HG02610 (cell line): ENCODE measurements at regions not wholly inside any gene's neighbourhood (a gene's known extent, or its start where the extent isn't known, plus 50 kb on each side); places are given as distances from the start of the nearest gene placed in this dataset.
"Not testable (repeated sequence)": the region's sequence is repeated elsewhere in the genome, so short reads cannot be mapped to it uniquely, and the experiment has no call there.

Experiments used
- ATAC-seq: cut with Tn5 transposase; IDR thresholded peaks from one replicate; pipeline ENCODE4 v1.9.1; 2021; ENCODE audit warnings: mild to moderate bottlenecking, moderate library complexity; ENCODE audit not compliant: unreplicated experiment

DNA sequence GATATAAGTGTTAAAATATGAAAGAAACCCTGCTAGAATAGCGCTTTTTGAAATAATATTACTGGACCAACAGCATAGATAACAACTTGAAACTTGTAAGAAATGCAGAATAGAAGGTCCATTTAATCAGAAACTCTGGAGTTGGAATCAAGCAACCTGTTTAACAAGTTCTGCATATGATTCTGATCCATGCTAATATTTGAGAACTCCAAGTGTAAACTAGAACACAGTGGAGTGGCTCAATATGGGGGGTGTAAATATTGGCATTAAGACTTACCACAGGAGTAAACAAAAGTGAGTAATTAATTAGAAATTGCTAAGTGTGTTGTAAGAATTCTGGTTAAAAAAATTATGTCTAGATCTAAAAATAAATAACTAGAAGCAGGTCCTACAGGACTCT lies 151.2 kb downstream of the SLITRK1 start:
- ATAC-seq = no peak

DNA sequence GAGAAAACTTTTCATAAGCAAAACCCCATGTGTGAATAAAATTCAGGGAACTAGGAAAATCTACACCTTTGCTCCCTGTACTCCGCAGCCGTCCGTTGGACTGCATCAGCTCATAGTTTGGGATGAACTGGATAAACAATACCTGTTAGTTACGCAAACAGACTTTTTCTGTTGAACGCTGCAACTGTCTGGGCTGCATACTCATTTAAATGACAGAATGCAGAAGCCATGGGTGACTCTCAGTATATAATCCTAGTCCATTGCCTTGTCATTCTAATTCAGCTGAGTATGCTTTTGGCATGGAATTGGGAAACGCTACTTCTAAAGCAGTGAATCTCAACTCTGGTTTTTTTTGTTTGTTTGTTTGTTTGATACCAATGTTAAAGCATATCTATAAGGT lies 151.6 kb downstream of the SLITRK1 start:
- no peak for ATAC-seq

DNA sequence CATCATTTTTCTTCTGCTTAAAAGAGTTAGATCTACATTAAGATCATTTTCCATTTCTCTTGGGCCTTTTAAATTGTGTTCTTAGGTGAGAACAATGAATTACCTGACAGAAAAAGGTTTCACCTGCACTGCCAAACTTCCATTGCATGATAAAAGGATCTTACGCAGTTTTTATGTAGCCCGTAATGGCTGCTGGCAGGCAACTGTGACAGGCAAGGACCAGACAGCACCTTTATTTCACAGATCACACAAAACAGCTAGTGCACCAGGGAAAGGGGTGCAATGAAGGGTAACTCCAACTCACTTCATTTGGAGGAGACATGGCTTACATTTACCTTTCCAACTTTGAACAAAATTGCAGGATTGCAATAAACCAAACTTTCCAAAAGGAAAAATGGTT lies 159.8 kb downstream of the SLITRK1 start:
- ATAC-seq = no peak

DNA sequence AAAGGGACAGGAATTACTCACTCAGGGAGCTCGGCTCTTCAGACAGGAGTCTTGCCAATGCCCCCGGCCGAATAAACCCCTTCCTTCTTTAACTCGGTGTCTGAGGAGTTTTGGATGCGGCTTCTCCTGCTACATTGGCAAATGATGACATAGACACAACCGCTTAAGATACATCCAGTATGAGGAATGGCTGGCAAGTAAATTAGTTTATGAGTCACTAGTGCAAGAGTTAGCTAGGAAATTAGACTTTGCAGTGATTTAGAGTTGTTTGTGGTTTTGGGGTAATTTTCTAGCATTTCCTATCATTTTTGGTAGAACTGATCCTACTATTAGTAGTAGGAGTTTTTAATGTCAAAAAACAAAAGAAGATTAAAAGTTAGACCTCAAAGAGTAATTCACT lies 166.2 kb downstream of the SLITRK1 start:
- ATAC-seq = no peak

DNA sequence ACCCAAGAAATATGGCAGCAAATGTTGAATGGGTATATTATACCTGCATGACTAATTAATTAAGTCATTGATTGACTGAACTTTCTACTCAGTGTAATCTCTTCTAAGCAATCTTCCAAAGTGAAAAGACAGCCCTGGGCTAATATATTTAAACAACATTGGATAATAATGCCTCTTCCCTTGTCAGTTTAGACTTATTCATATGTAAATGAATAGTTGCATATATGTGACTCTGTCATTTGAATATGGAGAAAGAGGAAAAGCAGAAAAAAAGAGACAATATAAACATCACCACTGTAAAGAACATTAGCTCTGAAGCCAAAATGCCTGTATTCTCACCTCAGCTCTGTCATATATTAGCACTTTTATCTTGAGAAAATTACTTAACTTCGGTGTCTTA lies 168.0 kb downstream of the SLITRK1 start:
- ATAC-seq = no peak

DNA sequence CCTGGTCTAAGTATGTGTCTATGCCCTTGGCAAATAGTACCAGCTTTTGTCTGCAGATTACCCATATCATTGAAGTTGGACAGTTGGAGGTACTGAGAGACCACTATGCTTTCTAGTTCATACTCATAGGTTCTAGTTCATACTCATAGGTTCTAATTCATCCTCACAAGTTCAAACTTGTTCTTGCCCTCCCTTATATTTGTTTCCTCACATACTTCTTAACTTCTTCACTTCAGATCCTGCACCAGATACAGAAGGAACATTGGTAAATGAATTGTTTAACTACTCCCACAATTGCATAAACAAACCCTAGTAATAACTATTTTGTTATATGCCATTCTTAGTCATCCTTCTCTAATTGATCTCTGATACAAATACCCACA lies 172.2 kb downstream of the SLITRK1 start:
- no peak for ATAC-seq

DNA sequence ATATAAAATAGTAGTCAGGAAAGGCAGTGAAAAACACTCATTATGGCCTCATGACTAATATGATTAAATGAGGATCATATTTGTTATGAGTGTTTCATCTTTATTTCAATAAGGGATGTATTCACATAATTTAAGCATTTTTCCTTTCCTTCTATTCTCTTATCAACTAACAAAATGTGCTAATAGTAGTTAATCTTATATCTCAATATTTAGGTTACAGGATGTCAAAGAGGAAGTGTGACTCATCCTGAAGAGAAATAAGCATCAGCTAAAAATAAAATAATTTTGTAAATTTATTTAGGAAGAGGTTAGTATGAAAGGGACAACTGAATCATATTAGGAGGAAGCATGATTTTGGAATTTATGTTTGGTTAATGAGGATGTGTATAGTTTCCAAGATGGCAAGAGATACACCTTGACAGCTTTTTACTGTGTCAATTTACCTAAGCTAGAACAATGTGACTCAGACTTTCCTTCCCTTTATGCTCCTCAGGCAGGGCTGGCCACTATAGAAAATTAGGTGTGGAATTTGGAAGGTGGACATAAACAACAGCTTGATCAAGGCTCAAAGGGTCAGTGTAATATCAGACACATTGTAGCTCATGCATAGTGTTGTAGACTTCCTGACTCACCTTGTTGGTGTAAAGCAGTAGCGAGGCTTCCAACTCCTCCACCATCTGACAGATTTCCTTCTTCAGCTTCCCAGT lies 172.7 kb downstream of the SLITRK1 start:
- ATAC-seq = no peak

DNA sequence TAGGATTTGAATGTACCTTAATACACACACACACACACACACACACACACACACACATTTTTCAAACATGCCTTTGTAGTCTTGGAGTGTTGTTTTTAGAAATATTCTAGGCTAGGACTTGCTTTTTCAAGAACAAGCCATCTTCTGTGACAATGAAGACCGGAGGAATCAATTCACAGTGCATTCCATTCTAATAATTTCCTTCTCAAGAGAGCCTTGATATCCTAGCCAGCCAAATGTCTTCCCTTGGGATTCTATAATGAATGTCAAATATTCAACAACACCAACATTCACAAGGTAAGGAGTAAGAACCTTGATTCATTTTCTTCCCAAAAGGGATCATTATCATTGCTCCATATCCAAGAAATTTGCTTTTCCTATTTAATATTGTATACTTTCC lies 180.3 kb downstream of the SLITRK1 start:
- no peak for ATAC-seq

DNA sequence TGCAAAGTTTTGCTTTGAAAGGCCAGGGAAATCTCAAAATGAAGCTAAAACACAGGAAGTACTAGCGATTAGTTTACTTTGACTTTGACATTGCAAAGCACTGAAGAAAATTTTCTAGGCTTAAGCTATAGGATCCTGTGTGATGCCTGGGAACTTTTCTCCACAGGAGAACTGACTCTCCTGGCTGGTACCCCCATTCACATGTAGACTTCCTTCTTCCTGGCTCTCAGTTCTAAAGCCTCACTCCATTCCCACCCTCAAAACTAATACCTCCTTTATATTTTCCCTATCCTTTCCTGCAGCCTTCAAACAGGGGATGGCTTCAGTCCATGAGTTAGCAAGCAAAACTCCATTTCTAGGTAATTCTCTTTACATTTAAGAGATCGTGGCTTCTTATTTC lies 189.5 kb downstream of the SLITRK1 start:
- no peak for ATAC-seq

DNA sequence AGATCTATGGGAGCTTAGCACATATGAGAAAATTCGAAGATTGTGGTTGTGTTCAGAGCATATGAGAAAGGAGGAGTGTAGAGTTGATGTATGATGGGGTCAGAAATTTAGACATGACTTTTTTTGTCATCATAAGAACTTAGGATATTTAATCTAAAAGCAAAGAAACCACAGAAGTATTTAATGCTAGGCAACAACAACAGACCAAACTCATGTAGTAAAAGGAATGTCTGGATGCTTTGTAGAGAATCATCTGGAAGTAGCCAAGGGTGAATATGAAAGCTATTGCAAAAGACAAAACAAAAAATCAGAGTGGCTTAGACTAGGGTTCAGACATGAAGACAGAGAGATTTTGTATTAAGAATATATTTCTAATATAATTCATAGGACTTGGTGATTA lies 190.3 kb downstream of the SLITRK1 start:
- ATAC-seq = no peak

DNA sequence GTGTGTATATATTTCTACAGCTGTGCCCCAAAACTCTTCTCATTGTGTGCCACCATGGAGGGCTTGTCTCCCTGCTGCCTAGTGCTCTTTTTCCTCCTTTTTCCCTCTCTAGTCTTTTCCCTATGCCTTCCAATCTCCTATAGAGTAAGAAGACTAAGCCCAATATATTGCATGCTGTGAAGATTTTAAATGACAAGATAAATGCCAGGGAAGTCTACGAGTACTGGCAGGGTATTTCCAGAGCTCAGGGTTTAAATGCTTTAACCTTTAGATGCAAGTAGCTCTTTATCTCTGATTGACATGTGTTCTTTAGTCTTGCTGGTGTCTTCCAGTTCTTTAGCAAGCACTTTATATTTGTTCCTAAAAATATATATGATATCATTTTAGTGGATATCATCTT lies 200.7 kb downstream of the SLITRK1 start:
- ATAC-seq = no peak

DNA sequence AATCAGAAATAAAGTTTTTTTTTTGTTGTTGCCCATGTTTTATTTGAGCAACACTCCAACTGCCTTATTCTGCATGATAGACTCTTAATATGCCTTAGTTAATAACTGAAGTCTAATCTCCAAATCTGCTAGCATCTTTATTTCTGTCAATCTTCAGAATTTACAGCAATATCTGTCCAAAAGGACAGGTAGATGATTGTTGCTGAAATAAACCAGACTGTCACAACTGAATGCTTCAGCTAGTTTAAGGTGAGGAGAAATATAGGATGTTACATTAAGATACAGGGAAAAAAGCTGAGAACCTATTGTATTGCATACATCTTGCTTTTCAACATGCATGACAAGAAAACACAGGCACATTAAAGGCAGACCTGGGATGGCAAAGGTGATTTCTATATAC lies 204.3 kb downstream of the SLITRK1 start:
- no peak for ATAC-seq

DNA sequence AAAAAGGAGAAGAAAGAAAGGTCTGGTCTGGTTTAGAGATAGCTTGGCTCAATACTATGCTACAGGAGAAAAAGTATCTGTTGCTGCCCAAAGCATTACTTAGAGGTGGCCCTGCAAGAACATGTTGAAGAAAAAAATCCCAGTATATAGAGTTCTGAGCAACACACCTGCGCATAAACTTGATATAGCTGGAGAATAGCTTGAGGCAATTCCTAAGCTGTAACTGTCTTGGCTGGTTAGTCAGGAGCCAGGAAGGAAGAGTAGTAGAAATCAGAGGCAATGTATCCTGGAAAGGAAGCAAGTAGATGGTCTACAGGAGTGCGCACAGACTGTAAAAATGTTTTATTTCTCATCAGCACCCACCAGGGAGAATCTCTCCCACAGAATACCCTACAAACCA lies 209.7 kb downstream of the SLITRK1 start:
- ATAC-seq = no peak

DNA sequence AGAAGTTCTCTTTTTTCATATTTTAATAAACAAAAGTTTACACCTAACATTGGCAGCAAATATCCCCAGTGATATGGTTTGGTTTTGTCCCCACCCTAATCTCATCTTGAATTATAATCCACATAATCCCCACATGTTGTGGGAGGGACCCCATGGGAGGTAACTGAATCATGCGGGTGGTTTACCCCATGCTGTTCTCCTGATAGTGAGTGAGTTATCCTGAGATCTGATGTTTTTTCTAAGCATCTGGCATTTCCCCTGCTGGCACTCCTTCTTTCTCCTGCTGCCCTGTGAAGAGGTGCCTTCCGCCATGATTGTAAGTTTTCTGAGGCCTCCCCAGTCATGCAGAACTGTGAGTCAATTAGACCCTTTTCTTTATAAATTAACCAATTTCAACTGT lies 214.7 kb downstream of the SLITRK1 start:
- ATAC-seq = no peak

DNA sequence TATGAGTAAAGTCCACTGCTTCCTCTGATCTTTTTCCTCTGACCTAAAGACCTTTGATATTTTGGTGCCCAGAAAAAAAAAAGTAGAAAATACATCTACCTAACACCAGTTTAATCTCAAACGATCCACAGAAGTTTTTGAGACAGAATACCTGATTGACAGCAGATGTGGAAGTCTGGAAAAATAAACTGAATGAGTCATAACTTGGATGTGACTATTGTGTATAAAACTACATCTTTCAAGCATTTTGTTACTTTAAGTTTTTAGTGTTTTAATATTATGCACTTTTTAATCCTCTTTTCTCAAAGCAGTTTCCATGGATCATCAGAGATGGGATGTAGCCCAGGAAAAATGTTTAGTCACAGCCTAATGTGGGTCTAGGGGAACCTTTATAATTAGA lies 216.1 kb downstream of the SLITRK1 start:
- no peak for ATAC-seq

DNA sequence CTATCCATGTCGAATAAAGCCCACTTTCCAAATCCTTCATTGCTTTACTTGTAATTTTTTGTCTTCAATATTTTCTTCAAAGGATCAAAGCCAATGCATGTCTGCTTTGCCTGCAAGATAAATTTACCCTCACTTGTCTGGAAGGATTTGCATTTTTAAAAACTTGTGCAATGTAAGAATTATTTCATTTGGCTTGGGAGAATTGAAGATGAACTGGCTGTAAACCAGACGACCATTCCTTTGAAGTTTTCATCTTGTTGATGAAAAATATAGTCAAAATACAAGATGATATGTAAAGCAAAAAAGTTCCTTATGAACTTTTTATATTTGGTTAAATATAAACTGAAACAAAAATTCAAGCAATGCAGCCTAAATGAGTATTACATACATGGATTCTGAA lies 225.0 kb downstream of the SLITRK1 start:
- ATAC-seq = no peak

DNA sequence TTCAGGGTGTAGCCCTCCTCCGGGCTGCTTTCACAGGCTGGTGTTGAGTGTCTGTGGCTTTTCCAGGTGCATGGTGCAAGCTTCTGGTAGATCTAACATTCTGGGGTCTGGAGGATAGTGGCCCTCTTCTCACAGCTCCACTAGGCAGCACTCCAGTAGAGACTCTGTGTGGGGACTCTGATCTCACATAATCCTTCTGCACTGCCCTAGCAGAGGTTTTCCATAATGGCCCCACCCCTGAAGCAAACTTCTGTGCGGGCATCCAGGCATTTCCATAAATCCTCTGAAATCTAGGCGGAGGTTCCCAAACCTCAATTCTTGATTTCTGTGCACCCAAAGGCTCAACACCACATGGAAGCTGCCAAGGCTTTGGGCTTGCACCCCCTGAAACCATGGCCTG lies 239.7 kb downstream of the SLITRK1 start:
- ATAC-seq = not testable (repeated sequence)

DNA sequence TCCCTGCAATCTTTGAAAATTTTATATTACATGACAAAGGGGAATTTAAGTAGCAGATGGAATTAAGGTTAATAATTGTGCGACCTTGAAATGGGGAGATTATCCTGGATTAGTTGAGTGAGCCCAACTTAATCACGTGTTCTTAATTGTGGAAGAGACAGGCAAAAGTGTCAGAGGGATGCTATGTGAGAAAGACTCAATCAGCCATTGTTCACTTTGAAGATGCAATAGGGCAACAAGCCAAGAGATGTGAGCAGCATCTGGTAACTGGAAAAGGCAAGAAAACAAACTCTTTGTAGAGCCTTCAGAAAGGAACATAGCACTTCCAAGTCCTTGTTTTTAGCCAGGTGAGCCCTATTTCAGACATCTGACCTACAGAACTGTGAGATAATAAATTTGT lies 247.7 kb downstream of the SLITRK1 start:
- ATAC-seq = no peak

DNA sequence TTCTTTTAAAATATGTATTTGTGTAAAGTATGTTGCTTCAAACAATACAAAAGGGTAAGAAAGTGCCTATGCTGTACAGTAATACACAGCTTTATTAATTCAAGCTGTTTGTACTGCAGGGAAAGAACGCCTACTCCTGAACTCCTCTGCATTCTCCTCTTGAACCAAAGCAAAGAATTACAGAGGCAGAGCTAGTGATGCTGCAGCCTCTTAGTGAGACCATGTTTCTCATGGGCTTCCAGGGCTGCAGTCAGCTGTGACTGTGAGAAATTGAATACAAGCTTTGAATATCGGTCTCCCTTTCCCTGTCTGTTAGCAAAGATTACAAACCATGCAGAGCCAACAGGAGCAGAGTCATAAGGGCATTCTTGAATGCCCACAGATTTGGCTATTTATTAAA lies 248.5 kb downstream of the SLITRK1 start:
- no peak for ATAC-seq

DNA sequence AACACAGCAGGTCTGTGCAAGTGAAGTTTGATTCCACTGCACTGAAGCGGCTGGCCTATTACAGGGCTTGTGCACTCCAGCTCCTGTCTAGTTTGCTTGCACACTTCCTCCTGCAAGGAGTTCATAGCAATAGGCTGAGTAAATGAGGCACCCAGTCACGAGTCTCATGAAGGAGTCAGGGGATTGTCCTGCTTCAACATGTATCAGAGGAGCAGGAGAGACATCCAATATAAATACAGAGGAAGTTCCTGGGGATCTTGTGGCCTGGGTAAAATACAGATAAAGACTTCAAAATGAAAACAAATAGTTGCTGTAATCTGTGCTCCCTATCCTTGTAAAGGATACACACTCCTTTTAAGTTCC lies 259.9 kb downstream of the SLITRK1 start:
- no peak for ATAC-seq

DNA sequence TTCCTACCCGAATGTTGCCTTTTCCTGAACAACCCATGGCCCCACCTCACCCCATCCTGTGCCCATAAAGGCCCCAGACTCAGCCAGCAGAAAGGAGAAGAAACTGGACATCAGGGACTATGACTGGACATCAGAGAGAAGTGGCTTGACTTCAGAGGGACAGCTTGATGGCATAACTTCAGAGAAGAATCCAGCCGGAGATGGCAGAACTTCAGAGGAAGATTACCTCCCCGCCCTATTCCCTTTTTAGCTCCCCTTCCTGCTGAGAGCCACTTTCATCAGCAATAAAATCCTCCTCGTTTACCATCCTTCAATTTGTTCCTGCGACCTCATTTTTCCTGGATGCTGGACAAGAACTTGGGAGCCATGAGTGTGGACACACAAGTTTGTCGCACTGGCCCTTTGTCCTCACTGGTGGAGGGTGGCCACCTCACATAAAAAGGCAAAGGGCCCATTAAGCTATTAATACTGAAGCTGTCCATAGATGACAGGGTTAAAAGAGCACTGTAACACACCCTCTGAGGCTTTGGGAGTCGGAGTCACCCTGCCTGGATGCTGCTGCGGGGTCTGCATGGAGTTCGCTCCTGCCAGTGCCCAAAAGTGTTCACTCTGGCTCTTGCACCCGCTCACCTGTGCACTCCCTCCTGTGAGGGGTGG lies 260.4 kb downstream of the SLITRK1 start:
- no peak for ATAC-seq

DNA sequence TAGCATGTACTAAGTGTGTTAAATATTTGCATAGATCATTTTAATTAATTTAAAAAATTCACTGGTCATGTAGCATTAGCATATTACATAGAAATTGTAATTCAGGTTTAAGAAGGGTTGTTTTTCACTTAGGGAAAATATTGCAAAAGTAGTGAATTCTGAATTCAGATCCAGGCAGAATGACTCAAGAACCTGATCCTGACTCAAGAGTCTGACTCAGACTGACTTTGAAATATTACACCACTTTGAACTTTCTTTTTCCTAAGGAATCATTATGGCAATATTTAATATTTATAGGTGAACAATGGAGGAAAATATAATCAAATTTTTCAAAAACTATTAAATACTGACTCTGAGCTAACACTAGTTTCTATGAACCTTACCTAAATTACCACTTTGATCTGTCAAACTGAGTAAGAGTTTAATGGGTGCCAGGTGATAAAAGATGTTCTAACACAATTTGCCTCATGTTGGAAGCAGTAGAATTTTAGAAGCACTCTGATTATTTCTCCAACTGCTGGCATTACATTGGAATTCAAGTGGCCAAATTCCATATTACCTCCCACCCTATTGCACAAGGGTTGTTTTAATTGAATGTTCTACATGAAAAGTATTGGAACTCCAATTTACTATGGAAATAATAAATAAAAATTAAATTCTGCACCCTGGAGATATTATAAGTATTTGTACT lies 261.6 kb downstream of the SLITRK1 start:
- ATAC-seq = no peak
